Mesenchymal stem cell (in vitro differentiated cells and primary cell): ENCODE measurements at regions not wholly inside any gene's neighbourhood (a gene's known extent, or its start where the extent isn't known, plus 50 kb on each side); places are given as distances from the start of the nearest gene placed in this dataset.

Source experiments
- DNase-seq: peaks from one replicate; pipeline ENCODE4 v3.0.0-alpha.2; 2013
- H2AFZ ChIP-seq: one replicate; pipeline ENCODE4 v1.6.1; 2013; ENCODE audit warnings: low read depth, mild to moderate bottlenecking, control low read depth, inconsistent platforms, low read length, moderate library complexity
- H2AK5ac ChIP-seq: 2 replicates; pipeline ENCODE4 v1.6.1; 2013; ENCODE audit warnings: low read length, moderate library complexity, mild to moderate bottlenecking, inconsistent platforms; ENCODE audit not compliant: severe bottlenecking
- H2BK120ac ChIP-seq: one replicate; pipeline ENCODE4 v1.6.1; 2013; ENCODE audit warnings: low read depth, mild to moderate bottlenecking, inconsistent platforms, low read length, moderate library complexity
- H2BK12ac ChIP-seq, 2 experiments: one replicate each; pipeline ENCODE4 v1.6.1; 2013; ENCODE audit warnings: inconsistent platforms in 2 of 2, low read length in 2 of 2, mild to moderate bottlenecking in 2 of 2, moderate library complexity in 2 of 2, control low read depth in 1 of 2
- H2BK15ac ChIP-seq: one replicate; pipeline ENCODE4 v1.6.1; 2013; ENCODE audit warnings: mild to moderate bottlenecking, low read depth, inconsistent platforms; ENCODE audit not compliant: poor library complexity, severe bottlenecking
- H2BK5ac ChIP-seq: 2 replicates; pipeline ENCODE4 v1.6.1; 2013; ENCODE audit warnings: low read depth, mild to moderate bottlenecking, low read length, control low read depth, inconsistent platforms; ENCODE audit not compliant: poor library complexity, severe bottlenecking
- H3K14ac ChIP-seq, 2 experiments: one replicate each; pipeline ENCODE4 v1.6.1; 2013; ENCODE audit warnings: inconsistent platforms in 2 of 2, low read length in 2 of 2, control low read depth in 1 of 2, mild to moderate bottlenecking in 1 of 2, moderate library complexity in 1 of 2
- H3K18ac ChIP-seq, 2 experiments: one replicate each; pipeline ENCODE4 v1.6.1; 2013; ENCODE audit warnings: inconsistent platforms in 2 of 2, low read length in 2 of 2, control low read depth in 1 of 2, low read depth in 1 of 2, mild to moderate bottlenecking in 1 of 2
- H3K23ac ChIP-seq, 2 experiments: one replicate each; pipeline ENCODE4 v1.6.1; 2013; ENCODE audit warnings: inconsistent platforms in 2 of 2, low read length in 2 of 2, mild to moderate bottlenecking in 2 of 2, moderate library complexity in 2 of 2, control low read depth in 1 of 2
- H3K27ac ChIP-seq: 2 replicates; pipeline ENCODE4 v1.5.1; 2013; ENCODE audit warnings: mild to moderate bottlenecking, moderate library complexity, low read length, control low read depth, inconsistent platforms; ENCODE audit not compliant: poor library complexity, severe bottlenecking
- H3K27me3 ChIP-seq, 2 experiments: 2 replicates each; pipeline versions ENCODE4 v1.6.1 to v1.7.0; 2013; ENCODE audit warnings: low read length in 2 of 2, mild to moderate bottlenecking in 2 of 2, moderate library complexity in 2 of 2, control low read depth in 1 of 2, inconsistent platforms in 1 of 2; ENCODE audit not compliant: control insufficient read depth in 1 of 2, insufficient read depth in 1 of 2
- H3K36me3 ChIP-seq, 2 experiments: 2 replicates each; pipeline versions ENCODE4 v1.6.1 to v1.7.0; 2013; ENCODE audit warnings: low read length in 2 of 2, control low read depth in 1 of 2, inconsistent platforms in 1 of 2, low read depth in 1 of 2, mild to moderate bottlenecking in 1 of 2; ENCODE audit not compliant: insufficient read depth in 2 of 2, control insufficient read depth in 1 of 2
- H3K4ac ChIP-seq, 2 experiments: one replicate each; pipeline ENCODE4 v1.6.1; 2013; ENCODE audit warnings: inconsistent platforms in 2 of 2, low read length in 2 of 2, mild to moderate bottlenecking in 2 of 2, moderate library complexity in 2 of 2, control low read depth in 1 of 2, low read depth in 1 of 2
- H3K4me1 ChIP-seq: 2 replicates; pipeline ENCODE4 v1.6.1; 2013; ENCODE audit warnings: low read depth, low read length, control low read depth; ENCODE audit not compliant: control insufficient read depth, insufficient read depth
- H3K4me2 ChIP-seq: 2 replicates; pipeline ENCODE4 v1.6.1; 2013; ENCODE audit warnings: low read length, mild to moderate bottlenecking, inconsistent platforms; ENCODE audit not compliant: poor library complexity, severe bottlenecking
- H3K4me3 ChIP-seq, 2 experiments: 2 replicates each; pipeline versions ENCODE4 v1.5.1 to v1.7.0; 2013; ENCODE audit warnings: low read length in 2 of 2, mild to moderate bottlenecking in 2 of 2, control low read depth in 1 of 2, low read depth in 1 of 2; ENCODE audit not compliant: insufficient read depth in 1 of 2
- H3K79me1 ChIP-seq: replicated peaks from 2 replicates; pipeline ENCODE4 v1.6.1; 2013; ENCODE audit warnings: mild to moderate bottlenecking, control low read depth, low read length, inconsistent platforms; ENCODE audit not compliant: poor library complexity, severe bottlenecking
- H3K9ac ChIP-seq: 2 replicates; pipeline ENCODE4 v1.7.0; 2013; ENCODE audit warnings: mild to moderate bottlenecking, low read length, moderate library complexity
- H3K9me3 ChIP-seq: 2 replicates; pipeline ENCODE4 v1.7.0; 2013; ENCODE audit warnings: mild to moderate bottlenecking, low read length; ENCODE audit not compliant: control insufficient read depth
- H4K8ac ChIP-seq: one replicate; pipeline ENCODE4 v1.6.1; 2013; ENCODE audit warnings: inconsistent platforms, mild to moderate bottlenecking, low read length, moderate library complexity
- H4K91ac ChIP-seq: one replicate; pipeline ENCODE4 v1.6.1; 2013; ENCODE audit warnings: mild to moderate bottlenecking, low read length, inconsistent platforms
- WGBS: methylation state at CpG from one replicate; pipeline ENCODE4 v1.1.7; 2013; ENCODE audit warnings: mixed read lengths; 5-methylcytosine and 5-hydroxymethylcytosine counted together

GRCh38 chr5:123755653-123756317, 243.8 kb downstream of the CSNK1G3 start:
- Histone ChIP-seq H3K36me3 (no peaks in the 10 kb centered on the region), H3K4ac (no peak overlapping the region), H3K14ac (no peak overlapping the region), H2BK120ac (no peak overlapping the region), H2BK15ac (no peak overlapping the region), H3K4me3 (no peak overlapping the region), H2BK12ac (no peak overlapping the region), H2AK5ac (no peak overlapping the region), H2BK5ac (no peak overlapping the region), H2AFZ (no peak overlapping the region), H3K4me1 (no peaks in the 10 kb centered on the region), H3K9ac (peak overlapping the region; percentile 24), H3K23ac (no peak overlapping the region), H4K91ac (no peak overlapping the region), H3K27ac (peak overlapping the region; percentile 83), H4K8ac (no peak overlapping the region), H3K27me3 (no peaks in the 10 kb centered on the region), H3K9me3 (peaks cover 2% of the 10 kb centered on the region), H3K18ac (no peak overlapping the region), H3K4me2 (no peak overlapping the region), H3K79me1 (no peaks in the 10 kb centered on the region)
- peak; percentile 55 for DNase-seq
- WGBS = 13% methylated on average over 3 of the region's 5 CpGs

GRCh38 chr5:123754908-123755307, 242.9 kb downstream of the CSNK1G3 start:
- H3K36me3 ChIP-seq = no peaks in the 10 kb centered on the region
- H3K4me3 ChIP-seq = no peak overlapping the region
- peak overlapping the region; percentile 83 for H3K27ac ChIP-seq
- H2BK12ac ChIP-seq = no peak overlapping the region
- H2BK15ac ChIP-seq = no peak overlapping the region
- DNase-seq = peak; percentile 30
- H2BK5ac ChIP-seq = no peak overlapping the region
- H3K9ac ChIP-seq = peak overlapping the region; percentile 38
- H3K79me1 ChIP-seq = no peaks in the 10 kb centered on the region
- H4K8ac ChIP-seq = no peak overlapping the region
- H3K23ac ChIP-seq = no peak overlapping the region
- no peak overlapping the region for H4K91ac ChIP-seq
- H3K18ac ChIP-seq = no peak overlapping the region
- WGBS = 66% methylated on average over 3 of the region's 3 CpGs
- H3K4me1 ChIP-seq = no peaks in the 10 kb centered on the region
- no peak overlapping the region for H2AK5ac ChIP-seq
- H3K4ac ChIP-seq = no peak overlapping the region
- H3K4me2 ChIP-seq = no peak overlapping the region
- H3K14ac ChIP-seq = no peak overlapping the region
- no peak overlapping the region for H2AFZ ChIP-seq
- no peak overlapping the region for H2BK120ac ChIP-seq
- peaks cover 2% of the 10 kb centered on the region for H3K9me3 ChIP-seq
- H3K27me3 ChIP-seq = no peaks in the 10 kb centered on the region

GRCh38 chr5:123753937-123754891, 242.2 kb downstream of the CSNK1G3 start:
- no peak overlapping the region for H3K18ac ChIP-seq
- H4K91ac ChIP-seq = no peak overlapping the region
- H2AK5ac ChIP-seq = no peak overlapping the region
- H3K4me3 ChIP-seq = no peak overlapping the region
- H2BK12ac ChIP-seq = no peak overlapping the region
- no peaks in the 10 kb centered on the region for H3K79me1 ChIP-seq
- H2BK120ac ChIP-seq = no peak overlapping the region
- peak; percentile 43 for DNase-seq
- H3K23ac ChIP-seq = no peak overlapping the region
- H3K36me3 ChIP-seq = no peaks in the 10 kb centered on the region
- no peak overlapping the region for H2AFZ ChIP-seq
- no peak overlapping the region for H2BK5ac ChIP-seq
- H3K4ac ChIP-seq = no peak overlapping the region
- peaks cover 2% of the 10 kb centered on the region for H3K9me3 ChIP-seq
- no peaks in the 10 kb centered on the region for H3K4me1 ChIP-seq
- no peak overlapping the region for H2BK15ac ChIP-seq
- no peak overlapping the region for H3K14ac ChIP-seq
- 96% methylated on average over 2 of the region's 4 CpGs for WGBS
- H4K8ac ChIP-seq = no peak overlapping the region
- peak overlapping the region; percentile 83 for H3K27ac ChIP-seq
- no peak overlapping the region for H3K4me2 ChIP-seq
- peak overlapping the region; percentile 38 for H3K9ac ChIP-seq
- H3K27me3 ChIP-seq = no peaks in the 10 kb centered on the region

- no peak overlapping the region for H3K23ac ChIP-seq
- no peak overlapping the region for H3K4me3 ChIP-seq
- no peaks in the 10 kb centered on the region for H3K4me1 ChIP-seq
- H3K9ac ChIP-seq = peak overlapping the region; percentile 86
- no peaks in the 10 kb centered on the region for H3K27me3 ChIP-seq
- no peak overlapping the region for H2BK120ac ChIP-seq
- no peak overlapping the region for H4K91ac ChIP-seq
- DNase-seq = no peak
- H2AK5ac ChIP-seq = no peak overlapping the region
- no peaks in the 10 kb centered on the region for H3K36me3 ChIP-seq
- no peak overlapping the region for H3K4me2 ChIP-seq
- H3K79me1 ChIP-seq = no peaks in the 10 kb centered on the region
- no CpG with 5 or more reads among the region's 3 CpGs for WGBS
- H2BK12ac ChIP-seq = no peak overlapping the region
- H3K27ac ChIP-seq = no peak overlapping the region
- H4K8ac ChIP-seq = no peak overlapping the region
- no peak overlapping the region for H3K4ac ChIP-seq
- no peak overlapping the region for H2AFZ ChIP-seq
- H3K14ac ChIP-seq = no peak overlapping the region
- no peak overlapping the region for H2BK15ac ChIP-seq
- no peaks in the 10 kb centered on the region for H3K9me3 ChIP-seq
- no peak overlapping the region for H2BK5ac ChIP-seq
- H3K18ac ChIP-seq = no peak overlapping the region
These were observed 241.4 kb downstream of the CSNK1G3 start for GRCh38 chr5:123753180-123753936.
